ENCODE measurements at regions not wholly inside any gene's neighbourhood (a gene's known extent, or its start where the extent isn't known, plus 50 kb on each side); places are given as distances from the start of the nearest gene placed in this dataset.

DNA sequence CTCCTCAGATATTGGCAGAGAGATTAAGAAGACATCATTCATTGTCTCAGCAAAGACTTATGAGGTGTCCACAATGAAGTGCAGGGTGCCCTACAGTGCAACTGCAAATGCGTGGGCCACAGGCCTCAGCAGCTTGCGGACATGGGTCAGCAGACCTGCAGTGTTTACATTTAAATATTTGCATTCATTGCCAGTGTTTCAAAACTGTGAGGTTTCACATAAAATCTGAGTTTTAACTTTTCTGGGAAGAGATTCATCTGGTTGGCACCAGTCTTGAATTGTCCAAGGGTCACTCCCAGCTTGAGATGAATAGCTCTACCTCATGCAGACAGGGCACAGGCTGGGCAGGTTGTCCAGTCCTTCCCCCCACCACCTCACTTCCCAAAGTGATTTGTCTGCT lies 286.8 kb upstream of the DUSP10 start:
- no peaks in the 10 kb centered on the region for H3K9me3 Mint-ChIP-seq
- ATAC-seq (ENCODE audit: low read depth) (no peak), DNase-seq (no peak)
- CTCF ChIA-PET, result no interaction called here
- intact Hi-C loops (cut with micrococcal nuclease), result no loop called here
- no peaks in the 10 kb centered on the region for H3K4me1 Mint-ChIP-seq
- TF ChIP-seq, protein P1, sequence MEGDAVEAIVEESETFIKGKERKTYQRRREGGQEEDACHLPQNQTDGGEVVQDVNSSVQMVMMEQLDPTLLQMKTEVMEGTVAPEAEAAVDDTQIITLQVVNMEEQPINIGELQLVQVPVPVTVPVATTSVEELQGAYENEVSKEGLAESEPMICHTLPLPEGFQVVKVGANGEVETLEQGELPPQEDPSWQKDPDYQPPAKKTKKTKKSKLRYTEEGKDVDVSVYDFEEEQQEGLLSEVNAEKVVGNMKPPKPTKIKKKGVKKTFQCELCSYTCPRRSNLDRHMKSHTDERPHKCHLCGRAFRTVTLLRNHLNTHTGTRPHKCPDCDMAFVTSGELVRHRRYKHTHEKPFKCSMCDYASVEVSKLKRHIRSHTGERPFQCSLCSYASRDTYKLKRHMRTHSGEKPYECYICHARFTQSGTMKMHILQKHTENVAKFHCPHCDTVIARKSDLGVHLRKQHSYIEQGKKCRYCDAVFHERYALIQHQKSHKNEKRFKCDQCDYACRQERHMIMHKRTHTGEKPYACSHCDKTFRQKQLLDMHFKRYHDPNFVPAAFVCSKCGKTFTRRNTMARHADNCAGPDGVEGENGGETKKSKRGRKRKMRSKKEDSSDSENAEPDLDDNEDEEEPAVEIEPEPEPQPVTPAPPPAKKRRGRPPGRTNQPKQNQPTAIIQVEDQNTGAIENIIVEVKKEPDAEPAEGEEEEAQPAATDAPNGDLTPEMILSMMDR (IDR thresholded peaks at IDR 0.05), result no peak
- H3K36me3 Mint-ChIP-seq (ENCODE audit: low read depth), result no peaks in the 10 kb centered on the region
- POLR2A ChIA-PET, result no interaction called here
- H3K4me3 Mint-ChIP-seq, result no peak overlapping the region
- H3K27ac Mint-ChIP-seq, result no peak overlapping the region
- H3K27me3 Mint-ChIP-seq, result no peaks in the 10 kb centered on the region

DNA sequence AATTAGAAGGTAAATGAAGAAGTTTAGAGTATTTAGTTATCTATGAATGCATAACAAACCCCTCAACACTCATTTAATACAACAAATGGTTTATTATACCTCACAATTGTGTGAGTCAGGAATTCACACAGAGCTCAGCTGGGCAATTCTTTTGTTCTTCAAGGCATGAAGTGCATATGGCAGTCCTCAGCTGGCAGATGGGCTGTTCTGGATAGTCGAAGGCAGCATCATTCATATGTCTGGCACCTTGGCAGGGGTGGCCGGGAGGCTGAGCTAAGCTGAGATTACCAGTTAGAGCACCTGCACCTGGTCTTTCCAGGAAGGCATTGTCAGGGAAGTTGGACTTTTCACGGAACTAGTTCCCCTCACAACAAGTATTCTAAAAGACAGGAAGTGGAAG lies 286.2 kb upstream of the DUSP10 start:
- no peak for ATAC-seq (ENCODE audit: low read depth)
- H3K36me3 Mint-ChIP-seq (ENCODE audit: low read depth), result no peaks in the 10 kb centered on the region
- H3K27me3 Mint-ChIP-seq, result no peaks in the 10 kb centered on the region
- H3K4me3 Mint-ChIP-seq, result no peak overlapping the region
- ChIA-PET POLR2A (interaction anchor here (0.6 to 0.8 kb wide), 2 partner anchors 12 to 1060 kb away, joined by 3 to 4 read pairs; no protein-coding TSS in a partner anchor), CTCF (no interaction called here)
- H3K9me3 Mint-ChIP-seq, result no peaks in the 10 kb centered on the region
- H3K4me1 Mint-ChIP-seq, result no peaks in the 10 kb centered on the region
- no peak overlapping the region for H3K27ac Mint-ChIP-seq
- intact Hi-C loops (cut with micrococcal nuclease), result no loop called here
- DNase-seq, result no peak
- TF ChIP-seq, protein P1 (IDR thresholded peaks at IDR 0.05), result no peak

DNA sequence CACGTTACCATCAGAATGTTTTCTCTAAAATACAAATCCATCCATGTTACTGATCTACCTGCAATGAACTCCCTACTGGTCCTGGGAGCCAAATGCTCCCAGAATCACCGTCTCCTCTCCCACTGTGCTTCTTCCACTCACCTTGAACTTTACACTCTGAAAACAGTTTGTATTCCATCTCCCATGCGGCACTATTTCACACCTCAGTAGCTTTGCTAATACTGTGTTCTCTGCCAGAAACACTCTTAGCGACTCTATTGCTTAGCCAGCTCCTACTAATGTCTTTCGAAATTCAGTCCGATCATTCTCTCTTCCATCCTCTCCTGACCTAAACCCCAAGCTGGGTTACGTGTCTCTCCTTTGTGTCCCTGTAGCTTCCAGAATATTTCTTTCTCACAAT lies 284.4 kb upstream of the DUSP10 start:
- no peak for ATAC-seq (ENCODE audit: low read depth)
- H3K27ac Mint-ChIP-seq, result no peak overlapping the region
- no peaks in the 10 kb centered on the region for H3K9me3 Mint-ChIP-seq
- ChIA-PET CTCF (no interaction called here), POLR2A (no interaction called here)
- intact Hi-C loops (cut with micrococcal nuclease), result no loop called here
- TF ChIP-seq, protein P1 (IDR thresholded peaks at IDR 0.05), result no peak
- no peaks in the 10 kb centered on the region for H3K36me3 Mint-ChIP-seq (ENCODE audit: low read depth)
- no peak overlapping the region for H3K4me3 Mint-ChIP-seq
- no peaks in the 10 kb centered on the region for H3K4me1 Mint-ChIP-seq
- DNase-seq, result no peak
- no peaks in the 10 kb centered on the region for H3K27me3 Mint-ChIP-seq

DNA sequence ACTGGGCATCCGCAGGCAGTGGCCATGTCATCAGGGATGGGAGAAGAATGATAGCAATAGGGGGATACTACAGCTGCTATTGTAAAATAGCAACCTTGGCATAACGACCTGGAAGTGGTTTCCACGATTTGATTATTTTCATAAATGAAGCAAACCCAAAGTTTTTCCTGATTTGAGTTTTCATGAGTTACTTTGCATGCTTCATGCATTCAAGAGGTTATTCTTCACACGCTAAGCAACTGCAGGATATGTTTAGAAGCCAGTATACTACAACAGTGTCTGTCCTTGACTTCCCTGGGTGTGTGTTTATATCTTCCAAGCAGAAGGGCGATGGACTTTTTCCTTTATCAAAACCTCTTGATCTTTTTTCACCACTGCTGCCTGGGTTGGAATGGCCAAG lies 281.1 kb upstream of the DUSP10 start:
- intact Hi-C loops (cut with micrococcal nuclease), result no loop called here
- Mint-ChIP-seq H3K27me3 (no peaks in the 10 kb centered on the region), H3K4me1 (no peaks in the 10 kb centered on the region), H3K9me3 (no peaks in the 10 kb centered on the region), H3K27ac (no peak overlapping the region), H3K4me3 (no peak overlapping the region), H3K36me3 (ENCODE audit: low read depth) (no peaks in the 10 kb centered on the region)
- ChIA-PET POLR2A (interaction anchor here (0.7 kb wide), 1 partner anchor 140 kb away, joined by 3 read pairs; no protein-coding TSS in a partner anchor), CTCF (no interaction called here)
- TF ChIP-seq, protein P1 (IDR thresholded peaks at IDR 0.05), result no peak
- ATAC-seq (ENCODE audit: low read depth) (no peak), DNase-seq (no peak)

DNA sequence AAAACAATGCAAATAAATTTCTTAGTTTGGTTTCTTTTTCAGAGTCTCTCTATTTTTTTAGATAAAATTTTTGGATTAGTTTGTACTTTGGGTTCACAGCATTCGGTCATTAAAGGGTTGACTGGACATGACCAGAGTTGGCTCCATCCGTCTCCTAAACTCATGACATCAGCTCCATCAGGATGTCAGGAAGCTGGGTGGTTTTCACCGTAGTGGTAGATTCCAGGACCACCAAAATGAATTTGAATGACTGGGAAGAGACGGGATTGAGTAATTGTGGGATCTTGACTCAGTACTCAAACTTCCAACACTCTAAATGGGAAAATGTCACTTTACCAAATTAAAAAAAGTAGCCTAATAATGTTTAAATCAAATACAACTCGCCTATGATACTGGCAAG lies 279.2 kb upstream of the DUSP10 start:
- H3K27me3 Mint-ChIP-seq, result no peaks in the 10 kb centered on the region
- ATAC-seq (ENCODE audit: low read depth), result no peak
- POLR2A ChIA-PET, result no interaction called here
- intact Hi-C loops (cut with micrococcal nuclease), result no loop called here
- H3K27ac Mint-ChIP-seq, result no peak overlapping the region
- CTCF ChIA-PET, result no interaction called here
- H3K36me3 Mint-ChIP-seq (ENCODE audit: low read depth), result no peaks in the 10 kb centered on the region
- no peaks in the 10 kb centered on the region for H3K4me1 Mint-ChIP-seq
- DNase-seq, result no peak
- H3K9me3 Mint-ChIP-seq, result no peaks in the 10 kb centered on the region
- H3K4me3 Mint-ChIP-seq, result no peak overlapping the region
- TF ChIP-seq, protein P1 (IDR thresholded peaks at IDR 0.05), result no peak
